ENCODE measurements at regions not wholly inside any gene's neighbourhood (a gene's known extent, or its start where the extent isn't known, plus 50 kb on each side); places are given as distances from the start of the nearest gene placed in this dataset.

GRCh38 chr4:164483711-164484110, 270.2 kb upstream of the SMIM31 start:
- intact Hi-C loops (cut with micrococcal nuclease) = no loop called here
- CTCF ChIA-PET = no interaction called here
- no peak for TF ChIP-seq CTCF (IDR thresholded peaks at IDR 0.05; ENCODE audit: unreplicated experiment)
- POLR2A ChIA-PET = no interaction called here
- no peak for DNase-seq (ENCODE audit: unreplicated experiment)
- Mint-ChIP-seq H3K27me3 (ENCODE audit: insufficient read depth, unreplicated experiment) (no peaks in the 10 kb centered on the region), H3K4me1 (ENCODE audit: insufficient read depth, unreplicated experiment) (peaks cover 6% of the 10 kb centered on the region), H3K36me3 (ENCODE audit: insufficient read depth, unreplicated experiment) (no peaks in the 10 kb centered on the region), H3K27ac (ENCODE audit: low read depth, unreplicated experiment) (no peak overlapping the region), H3K4me3 (ENCODE audit: unreplicated experiment) (no peak overlapping the region), H3K9me3 (ENCODE audit: unreplicated experiment) (no peaks in the 10 kb centered on the region)
- no TSS peak for BruUV-seq (replicated peaks)

- Mint-ChIP-seq H3K4me1 (ENCODE audit: insufficient read depth, unreplicated experiment) (peaks cover 6% of the 10 kb centered on the region), H3K27me3 (ENCODE audit: insufficient read depth, unreplicated experiment) (no peaks in the 10 kb centered on the region), H3K36me3 (ENCODE audit: insufficient read depth, unreplicated experiment) (no peaks in the 10 kb centered on the region), H3K4me3 (ENCODE audit: unreplicated experiment) (no peak overlapping the region), H3K27ac (ENCODE audit: low read depth, unreplicated experiment) (no peak overlapping the region), H3K9me3 (ENCODE audit: unreplicated experiment) (no peaks in the 10 kb centered on the region)
- no TSS peak for BruUV-seq (replicated peaks)
- no peak for DNase-seq (ENCODE audit: unreplicated experiment)
- POLR2A ChIA-PET = interaction anchor here (1.0 kb wide), 1 partner anchor 9 kb away, joined by 3 read pairs; no protein-coding TSS in a partner anchor
- intact Hi-C loops (cut with micrococcal nuclease) = no loop called here
- CTCF ChIA-PET = no interaction called here
- no peak for TF ChIP-seq CTCF (IDR thresholded peaks at IDR 0.05; ENCODE audit: unreplicated experiment)
Measured at GRCh38 chr4:164484551-164484950, 269.4 kb upstream of the SMIM31 start.

- Mint-ChIP-seq H3K27ac (ENCODE audit: low read depth, unreplicated experiment) (no peak overlapping the region), H3K27me3 (ENCODE audit: insufficient read depth, unreplicated experiment) (no peaks in the 10 kb centered on the region), H3K4me1 (ENCODE audit: insufficient read depth, unreplicated experiment) (peaks cover 6% of the 10 kb centered on the region), H3K36me3 (ENCODE audit: insufficient read depth, unreplicated experiment) (no peaks in the 10 kb centered on the region), H3K4me3 (ENCODE audit: unreplicated experiment) (no peak overlapping the region), H3K9me3 (ENCODE audit: unreplicated experiment) (no peaks in the 10 kb centered on the region)
- intact Hi-C loops (cut with micrococcal nuclease) = no loop called here
- POLR2A ChIA-PET = interaction anchor here (1.0 kb wide), 1 partner anchor 9 kb away, joined by 3 read pairs; no protein-coding TSS in a partner anchor
- TF ChIP-seq CTCF (IDR thresholded peaks at IDR 0.05; ENCODE audit: unreplicated experiment) = no peak
- no peak for DNase-seq (ENCODE audit: unreplicated experiment)
- BruUV-seq (replicated peaks) = no TSS peak
- CTCF ChIA-PET = no interaction called here
Measured at GRCh38 chr4:164485136-164485535, 268.8 kb upstream of the SMIM31 start.

GRCh38 chr4:164488114-164488513, 265.8 kb upstream of the SMIM31 start:
- H3K27me3 Mint-ChIP-seq (ENCODE audit: insufficient read depth, unreplicated experiment) = no peaks in the 10 kb centered on the region
- POLR2A ChIA-PET = interaction anchor here (0.7 to 1.4 kb wide), 6 partner anchors 13 to 157 kb away, joined by 3 to 6 read pairs (median 4); no protein-coding TSS in a partner anchor
- no peak for TF ChIP-seq CTCF (IDR thresholded peaks at IDR 0.05; ENCODE audit: unreplicated experiment)

More at GRCh38 chr4:164488114-164488513, 265.8 kb upstream of the SMIM31 start:
- H3K36me3 Mint-ChIP-seq (ENCODE audit: insufficient read depth, unreplicated experiment) = no peaks in the 10 kb centered on the region
- H3K4me3 Mint-ChIP-seq (ENCODE audit: unreplicated experiment) = no peak overlapping the region
- intact Hi-C loops (cut with micrococcal nuclease) = no loop called here
- no peaks in the 10 kb centered on the region for H3K9me3 Mint-ChIP-seq (ENCODE audit: unreplicated experiment)
- no TSS peak for BruUV-seq (replicated peaks)
- CTCF ChIA-PET = interaction anchor here (0.6 to 0.7 kb wide), 2 partner anchors 8 to 27 kb away, joined by 3 read pairs; no protein-coding TSS in a partner anchor
- H3K27ac Mint-ChIP-seq (ENCODE audit: low read depth, unreplicated experiment) = peak overlapping the region; percentile 79
- DNase-seq (ENCODE audit: unreplicated experiment) = peak; percentile 78
- peaks cover 6% of the 10 kb centered on the region for H3K4me1 Mint-ChIP-seq (ENCODE audit: insufficient read depth, unreplicated experiment)

Measured in MCF 10A (cell line).